Thyroid gland (tissue), 4 donors: ENCODE measurements at regions not wholly inside any gene's neighbourhood (a gene's known extent, or its start where the extent isn't known, plus 50 kb on each side); places are given as distances from the start of the nearest gene placed in this dataset.

Source experiments
- CTCF ChIP-seq, 6 experiments: fragments of 200-600 bp in 3 of 6; fragments of 450-650 bp in 3 of 6; sonication (generic) in 3 of 6; IDR thresholded peaks; one replicate each; pipeline ENCODE4 v1.5.1; 2016 to 2019; ENCODE audit warnings: antibody characterized with exemption in 6 of 6, mild to moderate bottlenecking in 2 of 6, inconsistent platforms in 1 of 6, moderate library complexity in 1 of 6
- POLR2A ChIP-seq, 2 donors: fragments of 450-650 bp; IDR thresholded peaks; one replicate each; pipeline ENCODE4 v1.6.1; 2017; ENCODE audit warnings: antibody characterized with exemption in 2 of 2, mild to moderate bottlenecking in 2 of 2, moderate library complexity in 1 of 2

- no peak for TF ChIP-seq CTCF (IDR thresholded peaks at IDR 0.05)
- no peak for TF ChIP-seq POLR2A (IDR thresholded peaks at IDR 0.05)
Observed at GRCh38 chr3:193959861-193960260, 176.1 kb upstream of the HES1 start.
